Smooth muscle cell (in vitro differentiated cells): ENCODE measurements at regions not wholly inside any gene's neighbourhood (a gene's known extent, or its start where the extent isn't known, plus 50 kb on each side); places are given as distances from the start of the nearest gene placed in this dataset.

ENCODE experiments used
- DNase-seq: peaks from one replicate; lab custom pipeline; 2025; ENCODE audit not compliant: unreplicated experiment; lab: John Stamatoyannopoulos, UW
- H2AFZ ChIP-seq: fragments of 200-600 bp; sonication (generic); 2 replicates; pipeline ENCODE4 v1.6.0; 2016; ENCODE audit warnings: antibody characterized with exemption, low read depth, mild to moderate bottlenecking
- H3F3A ChIP-seq: fragments of 200-600 bp; sonication (generic); 2 replicates; pipeline ENCODE4 v1.6.0; 2017; ENCODE audit warnings: antibody characterized with exemption, low read depth
- H3K27ac ChIP-seq: fragments of 200-600 bp; sonication (generic); 2 replicates; pipeline ENCODE4 v1.5.1; 2016; ENCODE audit warnings: low read depth, mild to moderate bottlenecking
- H3K27me3 ChIP-seq: fragments of 200-600 bp; sonication (generic); 2 replicates; pipeline ENCODE4 v1.6.1; 2016; ENCODE audit warnings: low read depth, mild to moderate bottlenecking
- H3K36me3 ChIP-seq: fragments of 200-600 bp; sonication (generic); 2 replicates; pipeline ENCODE4 v1.5.1; 2016; ENCODE audit warnings: low read depth
- H3K4me1 ChIP-seq: fragments of 200-600 bp; sonication (generic); 2 replicates; pipeline ENCODE4 v1.5.1; 2016; ENCODE audit warnings: low read depth
- H3K4me2 ChIP-seq: fragments of 200-600 bp; sonication (generic); 2 replicates; pipeline ENCODE4 v1.6.0; 2016; ENCODE audit warnings: mild to moderate bottlenecking
- H3K4me3 ChIP-seq: fragments of 200-600 bp; sonication (generic); 2 replicates; pipeline ENCODE4 v1.5.1; 2016; ENCODE audit warnings: mild to moderate bottlenecking
- H3K79me2 ChIP-seq: fragments of 200-600 bp; sonication (generic); 2 replicates; pipeline ENCODE4 v1.6.0; 2016; ENCODE audit warnings: low read depth, mild to moderate bottlenecking
- H3K9ac ChIP-seq: fragments of 200-600 bp; sonication (generic); 2 replicates; pipeline ENCODE4 v1.6.0; 2016; ENCODE audit warnings: low read depth
- H3K9me3 ChIP-seq: fragments of 200-600 bp; sonication (generic); replicated peaks from 2 replicates; pipeline ENCODE4 v1.5.1; 2016; ENCODE audit warnings: low read depth
- H4K20me1 ChIP-seq: fragments of 200-600 bp; sonication (generic); 2 replicates; pipeline ENCODE4 v1.6.0; 2016; ENCODE audit warnings: low read depth
- WGBS: methylation state at CpG from one replicate; pipeline ENCODE4 v1.1.7; 2016; ENCODE audit warnings: low lambda C conversion rate; 5-methylcytosine and 5-hydroxymethylcytosine counted together
- TF ChIP-seq, protein P1 (sequence below): fragments of 200-600 bp; sonication (generic); IDR thresholded peaks from 2 replicates; pipeline ENCODE4 v1.5.1; 2017; ENCODE audit warnings: borderline replicate concordance, mild to moderate bottlenecking, antibody characterized with exemption; ENCODE audit not compliant: insufficient read depth, poor library complexity, severe bottlenecking

DNA sequence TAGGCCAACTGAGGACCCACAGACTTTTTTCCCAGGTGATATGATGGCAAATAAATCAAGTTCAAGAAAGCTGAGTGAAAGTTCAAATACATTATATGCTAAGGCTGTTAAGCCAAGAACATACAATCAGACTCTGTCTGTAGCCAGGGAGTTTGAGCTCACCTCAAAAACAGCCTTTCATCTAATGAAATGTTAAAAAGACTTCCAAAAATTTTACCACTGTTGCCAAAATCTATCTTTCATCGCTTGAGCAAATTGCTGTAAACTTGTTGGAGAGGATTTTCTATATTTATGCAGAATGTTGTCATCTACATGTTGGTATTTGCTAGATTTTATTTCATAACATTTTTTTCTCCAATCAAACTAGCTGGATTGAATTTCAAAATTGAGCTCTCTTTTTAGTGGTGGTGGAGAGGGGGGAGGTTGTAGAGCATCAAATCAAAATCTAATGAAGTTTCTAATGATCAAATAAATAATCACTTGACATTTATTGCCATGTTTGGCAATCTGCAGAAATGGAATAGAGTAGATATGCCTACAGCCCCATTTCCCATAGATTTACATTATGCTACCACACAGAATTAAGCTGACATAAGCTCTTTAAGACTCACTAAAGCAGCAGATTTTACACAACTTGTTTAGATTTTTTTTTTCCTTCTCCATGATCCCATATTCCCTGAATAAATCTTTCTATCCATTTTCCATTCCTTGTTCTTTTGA lies 828.9 kb upstream of the ZNF608 start:
- WGBS = 45% methylated on average over 1 of the region's 1 CpG
- Histone ChIP-seq H2AFZ (no peak overlapping the region), H3K27me3 (no peaks in the 10 kb centered on the region), H3K79me2 (no peaks in the 10 kb centered on the region), H4K20me1 (no peaks in the 10 kb centered on the region), H3K4me3 (peak overlapping the region; percentile 3), H3K36me3 (no peaks in the 10 kb centered on the region), H3K27ac (peak overlapping the region; percentile 19), H3F3A (peaks cover 13% of the 10 kb centered on the region), H3K9me3 (no peaks in the 10 kb centered on the region), H3K9ac (no peak overlapping the region), H3K4me2 (peak overlapping the region; percentile 69), H3K4me1 (peaks cover 25% of the 10 kb centered on the region)
- TF ChIP-seq, protein P1, sequence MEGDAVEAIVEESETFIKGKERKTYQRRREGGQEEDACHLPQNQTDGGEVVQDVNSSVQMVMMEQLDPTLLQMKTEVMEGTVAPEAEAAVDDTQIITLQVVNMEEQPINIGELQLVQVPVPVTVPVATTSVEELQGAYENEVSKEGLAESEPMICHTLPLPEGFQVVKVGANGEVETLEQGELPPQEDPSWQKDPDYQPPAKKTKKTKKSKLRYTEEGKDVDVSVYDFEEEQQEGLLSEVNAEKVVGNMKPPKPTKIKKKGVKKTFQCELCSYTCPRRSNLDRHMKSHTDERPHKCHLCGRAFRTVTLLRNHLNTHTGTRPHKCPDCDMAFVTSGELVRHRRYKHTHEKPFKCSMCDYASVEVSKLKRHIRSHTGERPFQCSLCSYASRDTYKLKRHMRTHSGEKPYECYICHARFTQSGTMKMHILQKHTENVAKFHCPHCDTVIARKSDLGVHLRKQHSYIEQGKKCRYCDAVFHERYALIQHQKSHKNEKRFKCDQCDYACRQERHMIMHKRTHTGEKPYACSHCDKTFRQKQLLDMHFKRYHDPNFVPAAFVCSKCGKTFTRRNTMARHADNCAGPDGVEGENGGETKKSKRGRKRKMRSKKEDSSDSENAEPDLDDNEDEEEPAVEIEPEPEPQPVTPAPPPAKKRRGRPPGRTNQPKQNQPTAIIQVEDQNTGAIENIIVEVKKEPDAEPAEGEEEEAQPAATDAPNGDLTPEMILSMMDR = no peak
- no peak for DNase-seq

GRCh38 chr5:125575891-125576505 lies 829.6 kb upstream of the ZNF608 start:
- Histone ChIP-seq H3K36me3 (no peaks in the 10 kb centered on the region), H2AFZ (no peak overlapping the region), H3K4me3 (peak overlapping the region; percentile 3), H3K27ac (peak overlapping the region; percentile 19), H3F3A (peaks cover 13% of the 10 kb centered on the region), H3K4me1 (peaks cover 25% of the 10 kb centered on the region), H4K20me1 (no peaks in the 10 kb centered on the region), H3K79me2 (no peaks in the 10 kb centered on the region), H3K4me2 (peak overlapping the region; percentile 69), H3K9me3 (no peaks in the 10 kb centered on the region), H3K9ac (no peak overlapping the region), H3K27me3 (no peaks in the 10 kb centered on the region)
- DNase-seq = peak; percentile 7
- 15% methylated on average over 7 of the region's 7 CpGs for WGBS
- TF ChIP-seq, protein P1 = no peak

GRCh38 chr5:125576822-125577221 lies 830.4 kb upstream of the ZNF608 start:
- H3K27me3 ChIP-seq = no peaks in the 10 kb centered on the region
- no peak overlapping the region for H3K27ac ChIP-seq
- TF ChIP-seq, protein P1 = no peak
- DNase-seq = no peak
- peak overlapping the region; percentile 55 for H2AFZ ChIP-seq
- H3K79me2 ChIP-seq = no peaks in the 10 kb centered on the region
- no peaks in the 10 kb centered on the region for H3K9me3 ChIP-seq
- peaks cover 13% of the 10 kb centered on the region for H3F3A ChIP-seq
- H3K36me3 ChIP-seq = no peaks in the 10 kb centered on the region
- H3K9ac ChIP-seq = no peak overlapping the region
- peaks cover 25% of the 10 kb centered on the region for H3K4me1 ChIP-seq
- H3K4me2 ChIP-seq = peak overlapping the region; percentile 69
- 56% methylated on average over 3 of the region's 3 CpGs for WGBS
- no peaks in the 10 kb centered on the region for H4K20me1 ChIP-seq
- no peak overlapping the region for H3K4me3 ChIP-seq
